ENCODE measurements at regions not wholly inside any gene's neighbourhood (a gene's known extent, or its start where the extent isn't known, plus 50 kb on each side); places are given as distances from the start of the nearest gene placed in this dataset.
A peak's percentile ranks its signal among the peaks of the same experiment; 100 is the strongest.

DNA sequence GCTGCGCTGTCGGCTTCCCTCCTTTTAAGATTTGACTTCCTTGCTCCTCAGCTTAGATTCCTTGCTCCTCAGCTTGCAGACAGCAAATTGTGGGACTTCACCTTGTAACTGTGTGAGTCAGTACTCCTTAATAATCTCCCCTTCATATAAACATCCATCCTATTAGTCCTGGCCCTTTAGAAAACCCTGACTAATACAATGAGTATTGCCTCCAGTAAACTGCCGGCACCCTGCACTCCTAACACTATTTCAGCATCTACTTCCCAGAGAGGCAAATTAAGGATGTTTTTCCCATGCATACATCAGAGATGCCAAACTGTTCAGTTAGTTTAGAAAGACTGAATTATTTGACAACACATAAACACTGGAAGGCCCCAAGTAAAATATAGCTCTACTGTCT lies 611.3 kb upstream of the TMEM132C start:
- DNase-seq (ENCODE audit: low read depth in 2 of 2), result no peak

DNA sequence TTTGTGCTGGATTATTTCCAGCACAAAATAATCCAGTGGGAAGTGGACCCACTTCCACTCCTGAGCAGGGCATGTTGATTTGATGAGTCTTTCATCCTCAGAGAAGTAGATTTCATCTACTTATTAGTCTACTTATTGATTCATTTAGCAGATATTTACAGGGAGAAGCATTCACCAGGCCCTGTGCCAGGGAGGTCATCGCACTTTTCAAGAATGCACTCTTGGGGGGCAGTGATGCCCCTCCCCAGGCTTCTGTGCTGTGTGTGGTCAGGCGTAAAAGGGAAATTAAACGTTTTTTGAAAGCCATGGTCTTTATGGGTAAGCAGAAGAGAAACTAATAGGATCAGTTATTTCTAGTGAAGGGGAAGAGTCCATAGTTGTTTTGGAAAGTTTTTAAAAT lies 610.7 kb upstream of the TMEM132C start:
- no peak for DNase-seq (ENCODE audit: low read depth in 2 of 2)

DNA sequence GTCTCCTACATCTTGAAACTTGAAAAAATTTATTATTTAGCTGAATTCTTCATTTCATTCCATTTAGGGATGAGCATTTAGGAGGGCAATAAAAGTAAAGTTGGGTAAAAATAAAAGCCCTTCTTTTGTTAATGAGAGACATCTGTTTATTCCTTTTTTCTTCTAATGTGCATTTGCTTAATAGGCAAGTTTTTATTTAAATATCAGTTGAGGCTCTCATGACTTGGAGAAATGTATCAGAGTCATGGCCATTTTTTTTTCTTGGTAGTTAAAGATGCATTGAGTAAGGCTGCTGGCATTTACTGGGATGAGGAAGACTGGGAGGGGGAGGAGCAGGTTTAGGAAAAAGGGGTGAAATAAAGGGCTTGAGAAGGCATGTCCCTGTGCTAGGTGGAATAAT lies 609.9 kb upstream of the TMEM132C start:
- no peak for DNase-seq (ENCODE audit: low read depth in 2 of 2)

DNA sequence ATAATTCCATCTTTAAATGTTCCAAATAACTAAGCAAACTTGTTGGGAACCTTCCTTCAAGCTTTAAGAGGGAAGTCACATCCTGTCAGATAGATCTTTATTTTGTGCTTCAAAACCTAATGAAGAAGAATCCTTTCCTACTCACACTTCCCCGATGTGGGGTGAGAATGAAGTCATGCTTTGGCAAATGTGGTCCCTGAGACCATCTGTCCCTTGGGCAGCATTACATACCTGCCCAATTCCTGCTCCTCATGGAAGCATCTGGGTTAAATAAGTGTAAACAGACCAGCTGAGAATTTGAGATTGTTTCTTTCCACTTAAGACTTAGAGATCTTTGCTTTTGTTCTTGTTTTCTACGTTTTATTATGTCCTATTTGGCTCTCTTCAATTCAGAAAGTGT lies 606.0 kb upstream of the TMEM132C start:
- no peak for DNase-seq (ENCODE audit: low read depth in 2 of 2)

DNA sequence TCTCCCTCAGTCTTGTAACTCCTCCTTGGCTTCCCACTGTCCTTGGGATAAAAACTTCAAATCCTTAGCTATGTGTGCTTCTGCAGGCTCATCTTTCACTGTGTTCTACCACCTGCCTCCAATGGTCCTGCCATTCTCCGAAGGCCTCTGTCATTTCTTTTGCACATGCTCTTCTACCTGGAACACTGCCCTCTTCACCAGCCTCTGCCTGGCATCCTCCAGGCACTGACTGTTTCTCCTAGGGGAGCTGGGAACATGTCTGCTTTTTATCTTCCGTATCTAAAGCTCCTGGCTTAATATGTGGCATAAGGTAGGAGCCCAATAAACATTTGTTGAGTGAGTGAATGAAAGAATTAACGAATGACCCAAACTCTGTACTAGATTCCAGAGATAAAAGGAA lies 603.3 kb upstream of the TMEM132C start:
- DNase-seq (ENCODE audit: low read depth in 2 of 2), result no peak

DNA sequence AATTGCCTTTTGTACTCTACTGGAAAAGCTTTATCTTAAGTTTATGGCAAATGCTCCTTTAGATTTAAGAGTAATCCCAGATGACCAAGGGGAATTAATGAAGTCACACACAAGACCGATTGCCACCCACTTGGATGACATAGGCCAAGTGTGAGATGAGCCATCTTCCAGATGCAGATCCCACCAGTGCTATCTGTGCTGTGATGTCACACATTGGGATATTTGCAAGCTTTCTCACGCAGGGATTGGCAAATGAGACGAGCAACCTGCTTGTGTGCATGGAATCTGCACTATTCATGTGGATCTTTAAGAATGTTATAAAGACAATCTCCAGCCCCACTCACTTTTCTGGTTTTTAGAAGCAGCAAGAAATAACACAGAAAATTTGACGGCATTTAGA lies 602.1 kb upstream of the TMEM132C start:
- no peak for DNase-seq (ENCODE audit: low read depth in 2 of 2)

DNA sequence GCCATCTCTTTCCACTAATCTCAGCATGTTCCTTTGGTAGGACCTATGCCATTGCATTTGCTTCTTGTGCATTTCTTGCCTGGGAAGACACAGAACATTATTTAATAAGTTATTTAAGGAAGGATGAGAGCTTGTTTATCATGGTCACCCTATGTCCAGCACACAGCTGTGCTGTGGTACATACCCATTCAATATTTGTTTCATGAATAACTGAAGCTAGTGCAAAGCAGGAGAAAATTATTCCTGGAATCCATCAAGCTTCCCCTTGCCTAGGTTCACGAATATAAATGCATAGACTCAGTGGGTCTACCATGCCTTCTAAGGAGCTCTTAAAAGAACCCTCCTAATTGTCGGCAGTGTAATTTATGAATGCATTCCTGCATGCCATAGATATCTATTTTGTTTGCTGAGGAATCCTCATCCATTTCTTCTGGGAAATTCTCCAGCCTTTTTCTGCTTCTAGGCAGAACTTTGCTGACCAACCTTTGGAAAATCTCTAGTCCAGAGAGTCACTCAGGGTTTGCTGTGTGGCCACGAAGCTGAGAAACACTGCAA lies 599.8 kb upstream of the TMEM132C start:
- no peak for DNase-seq (ENCODE audit: low read depth in 2 of 2)

DNA sequence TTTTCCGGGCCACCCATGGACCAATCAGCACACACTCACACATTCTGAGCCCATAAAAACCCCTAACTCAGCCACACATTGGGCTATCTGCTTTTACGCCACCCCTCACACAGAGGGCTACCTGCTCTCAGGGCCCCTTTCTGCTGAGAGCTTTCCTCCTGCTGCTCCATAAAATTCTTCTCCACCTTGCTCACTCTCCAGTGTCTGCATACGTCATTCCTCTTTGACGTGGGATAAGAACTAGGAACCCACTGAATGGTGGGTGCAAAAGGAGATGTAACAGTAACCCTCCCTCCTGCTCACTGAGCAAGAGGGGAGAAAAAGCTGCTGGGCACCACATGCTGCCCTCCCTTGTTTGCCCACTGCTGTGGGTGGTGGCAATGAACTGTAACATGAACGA lies 596.7 kb upstream of the TMEM132C start:
- no peak for DNase-seq (ENCODE audit: low read depth in 2 of 2)

DNA sequence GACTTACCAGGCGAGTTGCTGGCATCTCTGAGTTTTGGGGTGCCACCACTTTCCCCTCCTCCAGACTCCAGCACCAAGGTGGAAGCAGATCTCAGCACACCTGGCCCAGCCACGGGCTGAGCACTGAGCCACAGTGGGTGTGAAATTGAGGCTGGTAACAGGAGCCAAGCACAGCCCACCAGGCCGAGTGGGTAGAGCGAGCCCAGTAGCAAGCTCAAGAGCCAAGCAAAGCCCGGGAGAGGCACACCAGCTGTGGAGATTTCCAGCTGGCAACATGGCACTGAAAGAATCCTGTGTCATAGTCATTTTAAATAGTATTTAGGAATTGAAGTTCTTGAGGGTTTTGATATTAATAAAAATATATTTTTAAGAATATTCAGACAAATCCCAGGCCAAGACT lies 596.2 kb upstream of the TMEM132C start:
- no peak for DNase-seq (ENCODE audit: low read depth in 2 of 2)

DNA sequence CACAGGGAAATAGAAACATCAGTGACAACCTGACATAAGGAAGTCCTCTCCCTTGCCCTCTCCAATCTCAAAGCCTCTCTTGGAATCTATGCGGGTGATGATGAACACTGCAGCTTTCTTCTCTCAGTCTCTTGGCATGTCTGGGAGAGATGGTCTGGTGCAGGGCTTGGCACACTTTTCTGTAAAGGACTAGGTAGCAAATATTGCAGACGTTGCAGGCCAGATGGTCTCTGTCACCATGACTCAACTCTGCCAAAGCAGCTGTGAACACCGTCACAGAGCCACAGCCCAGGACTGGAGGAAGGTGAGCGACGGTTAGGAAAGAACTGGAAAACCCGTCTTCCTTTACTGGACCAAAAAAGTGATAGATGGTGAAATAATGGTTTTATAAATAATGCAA lies 591.0 kb upstream of the TMEM132C start:
- DNase-seq (ENCODE audit: low read depth in 2 of 2), result no peak

DNA sequence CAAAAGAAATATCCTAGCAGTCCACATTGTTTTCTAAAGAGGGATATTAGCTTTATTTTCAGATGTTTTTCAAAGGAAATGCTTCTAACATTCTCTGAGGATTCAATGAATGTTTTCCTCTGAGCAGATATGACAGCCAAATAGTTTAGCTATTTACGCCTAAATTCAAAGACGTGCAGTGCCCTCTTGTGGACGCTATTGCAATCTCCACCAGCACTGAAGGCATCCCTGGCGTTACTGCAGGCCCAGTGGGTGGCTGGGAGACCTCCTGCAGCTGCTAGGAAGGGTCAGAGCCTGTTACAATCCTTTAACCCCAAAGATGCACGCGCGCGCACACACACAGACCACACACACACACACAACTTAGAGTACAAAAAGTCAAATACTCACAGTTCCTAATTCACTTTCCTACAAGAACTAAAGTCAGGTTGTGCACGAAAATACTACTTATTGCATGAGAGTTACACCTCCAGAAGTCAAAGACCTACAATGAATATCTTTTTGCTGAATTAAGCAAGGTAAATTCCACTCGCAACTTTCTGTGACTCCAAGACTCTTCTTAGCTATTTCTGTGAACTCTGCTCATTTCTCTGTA lies 589.3 kb upstream of the TMEM132C start:
- peak in 1 of 2 donors; percentile 2 for DNase-seq (ENCODE audit: low read depth in 2 of 2)

DNA sequence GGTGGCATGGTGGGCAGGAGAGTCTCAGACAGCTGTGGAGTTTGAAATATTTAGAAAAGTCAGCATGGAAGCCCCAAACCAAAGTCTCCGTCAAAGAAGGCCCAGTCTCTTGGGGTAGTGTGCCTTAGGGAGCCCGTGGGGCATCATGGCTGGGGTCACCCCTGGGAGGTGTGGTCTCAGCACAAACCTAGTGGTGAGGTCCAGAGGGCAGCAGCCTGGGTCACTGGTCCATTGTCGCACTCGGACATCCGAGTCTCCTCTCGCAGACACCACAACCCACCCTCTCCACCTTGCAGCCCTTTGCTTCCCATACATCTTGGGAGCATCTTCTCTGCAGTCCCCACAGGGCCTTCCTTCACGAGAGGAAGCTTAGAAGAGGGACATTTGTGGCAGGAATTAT lies 588.0 kb upstream of the TMEM132C start:
- DNase-seq (ENCODE audit: low read depth in 2 of 2), result no peak

DNA sequence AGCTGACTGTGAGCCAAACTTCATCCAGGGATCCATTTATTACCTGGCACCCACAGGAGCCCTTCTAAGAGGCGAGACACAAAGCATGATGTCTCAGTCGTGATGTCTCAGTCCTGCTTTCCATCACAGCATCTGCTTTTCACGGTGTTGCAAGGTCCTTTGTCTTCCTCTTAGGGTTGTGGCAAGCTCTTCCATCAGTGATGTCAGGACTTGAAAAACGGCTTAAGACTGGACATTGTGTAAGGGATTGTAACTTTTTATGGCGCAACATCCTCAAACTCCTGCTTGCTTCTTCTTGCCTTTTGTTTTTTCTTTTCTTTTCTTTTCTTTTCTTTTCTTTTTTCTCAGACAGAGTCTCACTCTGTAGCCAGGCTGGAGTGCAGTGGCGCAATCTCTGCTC lies 586.5 kb upstream of the TMEM132C start:
- no peak for DNase-seq (ENCODE audit: low read depth in 2 of 2)

DNA sequence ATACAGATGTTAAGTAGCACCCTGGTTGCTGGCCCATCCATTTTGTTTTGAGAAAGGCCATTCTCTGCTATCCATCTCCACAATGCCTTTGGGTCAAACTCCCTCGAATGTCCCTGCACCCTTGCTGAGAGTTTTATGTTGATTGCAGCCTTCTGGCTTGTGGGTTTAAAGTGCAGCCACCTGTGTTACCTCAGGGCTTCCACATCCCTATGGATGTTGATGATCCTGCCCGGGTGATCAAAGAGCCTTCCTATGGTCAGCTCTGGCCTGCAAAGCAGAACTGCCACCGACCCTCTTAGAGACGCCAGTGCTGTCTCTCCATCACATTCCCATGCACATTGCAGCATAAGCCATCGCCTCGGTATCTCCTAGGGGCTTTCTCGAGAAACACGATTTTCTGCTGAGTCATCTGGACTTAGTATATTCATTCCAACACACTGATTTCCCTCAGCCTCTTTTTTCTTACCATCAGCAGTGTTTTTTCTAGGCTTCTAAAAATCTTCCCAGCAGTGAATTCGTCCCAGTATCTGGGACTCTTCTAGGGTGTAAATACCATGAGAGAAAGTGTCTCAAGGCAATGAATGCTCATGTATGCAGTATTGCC lies 585.7 kb upstream of the TMEM132C start:
- DNase-seq (ENCODE audit: low read depth in 2 of 2), result no peak

DNA sequence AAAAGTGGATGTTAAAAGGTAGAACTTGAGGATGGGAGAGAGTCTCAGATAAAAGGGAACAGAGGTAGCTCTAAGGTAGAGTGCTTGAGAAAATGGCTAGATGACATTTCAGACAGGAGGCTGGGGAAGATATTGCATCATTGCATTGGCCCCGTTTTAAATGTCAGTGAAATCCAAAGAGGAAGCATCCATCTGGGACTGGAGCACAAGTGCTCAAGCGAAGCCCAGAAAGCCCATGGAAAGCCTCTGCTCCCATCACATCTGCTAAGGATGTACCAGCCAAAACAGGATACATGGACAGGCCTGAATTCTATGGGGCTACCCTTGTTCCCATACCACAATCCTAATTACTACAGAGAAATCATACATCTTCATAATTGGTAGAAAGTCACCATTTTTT lies 581.5 kb upstream of the TMEM132C start:
- no peak for DNase-seq (ENCODE audit: low read depth in 2 of 2)

DNA sequence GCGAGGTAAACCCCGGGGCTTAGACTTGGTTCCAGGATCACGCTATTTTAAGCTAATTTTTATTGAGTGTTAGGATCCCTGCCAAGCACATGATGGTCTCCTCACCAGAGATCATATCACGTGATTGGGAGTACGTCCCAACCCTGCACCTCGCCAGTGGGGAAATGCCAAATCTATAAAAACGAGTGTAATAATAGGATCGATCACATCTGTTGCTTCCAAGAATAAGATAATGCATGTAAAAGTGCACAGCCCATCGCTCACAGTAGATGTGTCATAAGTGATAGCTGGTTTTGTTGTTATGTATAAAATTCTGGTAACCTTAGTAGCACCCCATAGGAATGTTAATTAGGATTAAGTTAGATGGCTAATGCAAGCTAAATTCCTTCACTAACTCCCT lies 581.0 kb upstream of the TMEM132C start:
- DNase-seq (ENCODE audit: low read depth in 2 of 2), result no peak

DNA sequence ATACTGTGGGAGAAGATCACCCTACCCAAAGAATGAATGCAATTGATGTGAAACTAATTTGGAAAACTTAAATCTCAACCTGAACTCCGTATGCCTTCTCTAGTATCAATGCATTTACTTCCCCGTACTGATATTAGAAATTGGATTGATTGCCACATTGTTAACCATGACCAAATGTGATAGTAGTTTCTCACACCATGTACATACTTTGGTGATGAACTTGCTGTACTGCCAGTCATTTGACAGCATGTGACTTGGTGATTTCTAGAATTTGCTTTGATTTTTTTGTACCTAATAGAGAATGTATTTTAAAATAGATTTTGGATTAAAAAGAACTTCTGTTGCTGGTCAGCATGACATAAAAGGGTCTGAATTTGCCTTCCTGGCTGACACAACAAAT lies 579.8 kb upstream of the TMEM132C start:
- no peak for DNase-seq (ENCODE audit: low read depth in 2 of 2)

DNA sequence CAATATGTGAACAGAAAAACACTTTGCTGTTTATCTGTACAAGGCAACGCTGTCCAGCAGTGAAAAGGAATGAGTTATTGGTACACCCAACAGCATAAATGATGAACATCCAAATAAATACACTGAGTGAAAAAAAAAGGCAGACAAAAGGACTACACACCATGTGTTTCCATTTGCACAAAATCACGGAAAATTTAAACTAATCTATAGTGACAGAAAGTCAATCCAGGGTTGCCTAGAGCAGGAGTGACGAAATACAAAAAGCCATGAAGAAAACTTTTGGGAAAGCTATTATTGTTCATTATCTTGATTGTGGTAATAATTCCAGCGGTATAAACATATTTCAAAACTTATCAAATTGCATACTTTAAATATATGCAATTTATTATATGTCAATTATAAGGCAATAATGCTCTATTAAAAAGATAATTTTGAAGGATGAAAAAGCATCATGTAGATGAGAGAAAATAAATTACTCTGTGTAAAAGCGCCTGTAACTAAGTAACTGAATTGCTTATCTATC lies 578.0 kb upstream of the TMEM132C start:
- no peak for DNase-seq (ENCODE audit: low read depth in 2 of 2)

DNA sequence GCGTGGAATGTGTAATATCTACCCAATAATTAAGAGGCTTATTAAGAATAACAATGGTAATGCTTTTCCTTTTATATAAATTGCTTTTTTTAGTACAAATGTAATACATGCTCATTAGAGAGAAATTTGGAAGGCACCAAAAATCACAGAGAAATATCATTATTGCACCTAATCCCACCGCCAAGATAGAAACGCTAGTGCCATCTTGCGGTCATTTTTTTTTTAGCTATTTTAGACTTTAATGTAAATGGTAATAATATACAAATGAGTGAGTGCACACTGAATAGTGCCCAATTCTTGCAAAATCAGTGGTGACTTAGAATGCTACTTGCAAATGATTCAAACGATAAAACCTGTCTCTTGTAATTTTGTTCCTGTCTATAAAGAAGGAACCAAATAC lies 576.8 kb upstream of the TMEM132C start:
- DNase-seq (ENCODE audit: low read depth in 2 of 2), result no peak

DNA sequence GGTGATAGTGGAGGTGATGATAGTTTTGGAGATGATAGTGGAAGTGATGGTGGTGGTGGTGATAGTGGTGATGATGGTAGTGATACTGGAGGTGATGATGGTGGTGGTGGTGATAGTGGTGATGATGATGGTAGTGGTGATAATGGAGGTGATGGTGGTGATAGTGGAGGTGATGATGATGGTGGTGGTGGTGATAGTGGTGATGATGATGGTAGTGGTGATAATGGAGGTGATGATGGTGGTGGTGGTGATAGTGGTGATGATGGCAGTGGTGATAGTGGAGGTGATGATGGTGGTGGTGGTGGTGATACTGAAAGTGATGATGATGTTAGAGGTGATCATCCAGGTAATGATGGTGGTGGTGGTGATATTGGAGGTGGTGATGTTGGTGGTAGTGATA lies 570.0 kb upstream of the TMEM132C start:
- no peak for DNase-seq (ENCODE audit: low read depth in 2 of 2)

DNA sequence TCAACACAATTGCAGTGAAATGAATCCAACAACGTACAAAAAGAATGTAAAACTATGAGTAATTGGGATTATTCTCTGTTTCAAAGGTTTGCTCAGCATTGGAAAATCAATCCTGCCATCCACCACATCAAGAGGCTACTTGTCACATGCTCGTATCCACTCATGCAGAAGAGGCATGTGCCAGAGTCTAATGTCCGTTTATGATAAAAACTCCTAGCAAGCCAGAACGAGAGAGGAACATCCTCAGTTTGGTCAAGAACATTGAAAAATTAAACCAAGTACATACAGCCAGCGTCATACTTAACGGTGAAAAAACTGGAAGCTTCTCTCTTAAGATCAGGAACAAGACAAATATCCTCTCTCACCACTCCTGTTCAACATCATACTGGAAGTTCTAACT lies 563.9 kb upstream of the TMEM132C start:
- no peak for DNase-seq (ENCODE audit: low read depth in 2 of 2)

DNA sequence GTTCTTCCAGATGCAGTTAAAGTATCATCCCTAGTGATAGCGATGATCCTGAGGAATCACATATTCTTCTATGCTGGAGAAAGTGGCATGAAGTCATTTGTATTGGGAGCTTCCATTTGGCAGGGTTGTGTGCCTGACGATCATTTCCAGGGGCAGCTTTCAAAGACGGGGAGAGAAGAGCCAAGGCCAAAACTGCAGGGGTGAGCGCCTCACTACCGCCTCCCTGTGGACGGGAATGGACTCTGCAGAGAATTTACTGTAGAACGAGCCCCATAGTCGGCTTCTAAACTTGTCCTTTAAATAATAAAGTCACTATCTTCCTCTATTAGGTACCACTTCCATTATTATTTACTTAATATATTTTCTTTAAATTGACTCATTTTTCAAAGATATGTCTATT lies 555.9 kb upstream of the TMEM132C start:
- DNase-seq (ENCODE audit: low read depth in 2 of 2), result no peak

DNA sequence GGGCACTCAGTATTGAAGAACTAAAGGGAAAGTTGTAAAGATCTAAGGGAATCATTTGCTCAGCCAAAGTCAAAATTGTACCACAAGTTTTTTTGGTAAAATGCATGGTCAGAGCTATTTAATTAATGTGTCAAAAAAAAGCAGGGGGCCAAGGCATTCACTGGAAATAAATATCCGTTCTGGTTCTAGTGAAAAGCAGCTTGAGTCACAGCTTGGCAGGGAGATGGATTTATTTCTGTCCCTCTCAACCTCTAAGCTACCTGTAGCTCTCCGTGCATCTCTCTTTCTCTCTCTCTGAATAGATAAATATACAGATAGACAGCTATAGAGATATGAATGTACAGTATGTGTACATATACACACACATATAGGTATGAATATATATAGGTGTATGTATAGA lies 554.4 kb upstream of the TMEM132C start:
- no peak for DNase-seq (ENCODE audit: low read depth in 2 of 2)

DNA sequence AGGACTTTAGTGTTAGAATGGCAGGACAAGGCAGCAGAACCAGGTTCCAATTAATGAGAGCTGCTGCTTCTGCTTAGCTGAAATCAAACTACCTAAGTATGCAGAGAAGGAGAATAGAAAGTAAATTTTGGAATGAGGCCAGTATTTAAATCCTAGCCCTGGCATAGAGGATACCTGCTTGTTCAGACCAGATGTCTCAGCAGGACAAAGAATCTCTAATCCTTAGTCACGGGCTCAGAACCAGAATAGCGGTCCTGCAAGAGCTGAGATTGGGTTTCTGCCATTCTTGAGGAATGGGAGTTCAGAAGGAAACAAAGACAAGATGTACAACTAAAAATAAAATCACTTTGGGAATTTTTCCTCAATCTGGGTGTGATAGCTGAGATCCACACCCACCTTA lies 550.8 kb upstream of the TMEM132C start:
- no peak for DNase-seq (ENCODE audit: low read depth in 2 of 2)
